ENCODE measurements at regions not wholly inside any gene's neighbourhood (a gene's known extent, or its start where the extent isn't known, plus 50 kb on each side); places are given as distances from the start of the nearest gene placed in this dataset.

DNA sequence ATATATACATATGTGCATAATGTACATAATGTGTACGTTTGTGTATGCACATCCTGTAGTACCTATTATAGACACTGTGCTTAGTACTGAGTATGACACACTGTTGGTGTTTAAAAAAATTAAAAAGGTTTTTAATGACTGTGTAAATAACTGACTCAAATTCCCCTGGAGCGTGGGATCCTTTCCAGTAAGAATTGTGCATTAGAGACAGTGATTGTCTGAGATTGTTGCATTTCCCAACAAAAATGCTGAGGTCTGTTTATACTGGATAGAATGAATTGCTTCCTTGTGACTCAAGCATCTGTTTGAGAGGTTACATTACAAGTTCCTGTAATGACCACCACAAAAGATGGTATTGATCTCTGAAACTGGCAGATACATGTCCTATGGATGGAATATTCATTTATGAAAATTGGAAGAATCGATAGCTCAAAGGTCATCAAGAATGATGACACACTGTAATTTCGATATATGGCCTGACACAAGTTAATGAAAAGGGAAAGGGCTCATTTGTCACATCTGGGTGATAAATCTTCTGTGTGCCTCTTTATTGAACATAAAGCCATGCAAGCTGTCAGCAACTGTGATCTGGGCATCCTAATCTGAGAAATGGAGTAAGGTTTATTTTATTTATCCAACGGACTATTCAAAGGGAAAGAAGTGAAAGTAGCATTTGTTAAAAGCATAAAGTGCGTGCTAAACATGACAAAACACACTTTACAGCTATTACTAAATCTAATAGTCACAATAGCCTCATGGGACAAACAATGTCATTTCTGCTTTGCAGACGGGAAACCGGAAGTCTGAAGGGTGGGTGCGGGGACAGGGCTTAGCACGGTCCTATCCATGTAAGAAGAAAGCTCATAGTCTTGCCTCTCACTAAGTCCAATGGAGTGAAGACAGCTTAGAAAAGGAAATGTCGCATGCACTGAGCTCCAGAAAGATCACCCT lies 228.8 kb downstream of the CDH11 start:
- no peak for DNase-seq (ENCODE audit: low spot score)

DNA sequence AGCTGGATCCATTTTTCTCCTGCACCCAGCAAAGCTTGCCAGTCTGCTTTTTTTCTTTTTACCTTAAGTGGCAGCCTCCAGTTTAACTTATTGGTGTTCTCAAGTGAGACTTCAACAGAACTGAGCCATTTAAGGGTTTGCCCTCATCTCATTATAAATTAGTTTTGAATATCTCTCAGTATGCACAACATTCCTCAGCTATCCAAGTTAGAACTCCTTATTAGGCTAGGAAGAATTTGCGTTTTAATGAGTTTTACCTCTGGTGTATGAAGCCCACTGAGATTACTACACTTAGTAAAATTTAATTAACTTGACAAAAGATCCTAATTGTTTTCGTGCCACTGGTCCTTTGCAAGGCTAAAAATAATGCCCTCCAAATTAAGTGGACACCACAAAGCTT lies 232.4 kb downstream of the CDH11 start:
- DNase-seq (ENCODE audit: low spot score), result no peak

DNA sequence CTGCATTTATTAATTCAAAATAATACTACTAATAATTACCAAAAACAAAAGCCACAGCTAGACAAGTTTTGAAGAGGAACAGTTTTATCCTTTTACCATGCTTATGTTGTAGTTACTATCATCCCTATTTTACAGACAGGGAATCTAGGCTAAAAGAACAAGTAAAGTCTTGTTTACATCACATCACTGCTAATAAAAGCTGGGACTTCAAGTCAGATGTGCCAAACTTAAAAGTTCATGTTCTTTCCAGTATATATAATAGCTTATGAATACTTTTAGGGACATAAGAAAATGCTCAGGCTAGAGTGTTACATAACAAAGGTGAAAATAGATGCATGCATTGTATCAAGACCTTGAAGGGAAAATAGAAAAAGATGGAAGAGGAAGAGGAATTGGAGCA lies 234.2 kb downstream of the CDH11 start:
- DNase-seq (ENCODE audit: low spot score), result no peak

DNA sequence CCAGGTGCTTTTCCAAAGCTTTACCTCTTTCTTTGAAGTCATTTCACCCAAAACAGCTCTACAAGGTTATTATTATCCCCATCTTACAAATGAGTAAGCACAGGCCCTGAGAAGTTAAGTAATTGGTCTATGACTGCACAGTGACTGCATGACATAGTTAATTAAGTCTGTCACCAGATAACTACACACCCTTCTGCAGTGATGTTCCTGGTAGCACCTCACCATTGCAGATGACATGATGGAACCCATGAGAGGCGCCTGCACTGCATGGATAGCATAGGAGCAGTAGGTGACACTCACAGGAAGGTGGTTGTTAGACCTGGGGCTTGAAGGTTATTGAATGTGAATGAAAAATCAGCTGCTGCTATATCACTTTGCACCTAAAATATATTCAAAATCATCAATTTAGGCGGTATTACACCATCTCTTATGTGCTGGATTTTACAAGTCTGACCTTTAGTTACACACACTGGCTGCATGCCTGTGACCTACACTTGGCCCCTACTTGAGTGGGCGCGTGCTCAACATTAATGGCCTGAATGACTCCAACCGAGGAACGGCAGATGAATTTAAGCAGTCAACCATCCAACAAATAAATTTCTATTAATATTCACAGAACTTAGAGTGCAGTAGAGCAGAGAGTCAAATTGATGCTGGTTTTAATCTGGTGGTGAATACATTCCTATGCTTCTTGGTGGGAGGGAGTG lies 239.6 kb downstream of the CDH11 start:
- no peak for DNase-seq (ENCODE audit: low spot score)

DNA sequence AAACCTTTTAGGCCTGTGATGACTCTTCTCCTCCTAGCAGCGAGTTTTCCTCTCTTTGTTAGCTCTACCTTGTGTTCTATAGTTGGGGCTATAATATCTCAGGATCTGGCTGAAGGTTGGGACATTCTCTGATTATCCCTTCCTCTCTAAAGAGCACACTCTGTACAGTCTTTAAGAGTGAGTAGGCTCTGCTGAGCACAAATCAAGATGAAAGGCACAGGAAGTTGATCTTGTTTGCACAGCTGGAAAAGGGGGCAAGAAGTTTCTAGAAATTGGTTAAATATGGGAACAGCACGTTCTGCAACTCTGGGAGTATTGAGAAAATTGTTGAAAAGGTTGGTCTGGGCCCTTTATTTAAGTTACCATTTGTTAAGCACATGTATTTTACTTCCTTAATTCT lies 240.9 kb downstream of the CDH11 start:
- DNase-seq (ENCODE audit: low spot score), result no peak

DNA sequence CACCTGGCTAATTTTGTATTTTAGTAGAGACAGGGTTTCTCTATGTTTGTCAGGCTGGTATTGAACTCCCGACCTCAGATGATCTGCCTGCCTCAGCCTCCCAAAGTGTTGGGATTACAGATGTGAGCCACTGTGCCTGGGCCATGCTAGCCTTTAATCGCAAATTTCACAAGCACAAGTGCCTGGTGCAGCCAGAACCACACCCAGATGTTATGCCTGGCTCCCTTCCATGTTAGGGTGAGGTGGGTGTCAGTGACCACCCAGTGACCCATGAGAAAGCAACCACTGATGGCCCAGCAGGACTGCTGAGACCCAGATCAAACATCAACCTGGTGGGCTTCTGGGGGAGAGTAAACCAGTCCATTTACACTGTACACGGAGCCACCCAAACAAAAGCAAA lies 241.9 kb downstream of the CDH11 start:
- DNase-seq (ENCODE audit: low spot score), result no peak

DNA sequence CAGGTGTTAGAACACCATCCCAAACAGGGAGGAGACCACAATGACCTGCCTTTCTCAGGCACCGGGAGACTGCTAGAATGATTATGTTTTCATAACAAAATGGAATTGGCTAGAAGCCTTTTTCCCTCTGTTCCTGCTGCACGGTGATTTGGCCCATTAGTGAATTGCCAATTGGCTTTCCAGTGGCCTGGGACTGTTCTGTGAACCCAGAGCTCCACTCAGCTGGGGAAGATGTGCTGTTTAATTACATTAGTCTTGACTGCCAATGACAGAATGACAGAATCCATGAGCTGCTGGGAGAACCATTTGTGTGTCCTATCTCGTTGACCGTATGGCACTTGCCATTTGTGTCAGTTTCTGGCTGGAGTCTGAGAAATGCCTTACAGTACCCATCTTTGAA lies 242.9 kb downstream of the CDH11 start:
- no peak for DNase-seq (ENCODE audit: low spot score)

DNA sequence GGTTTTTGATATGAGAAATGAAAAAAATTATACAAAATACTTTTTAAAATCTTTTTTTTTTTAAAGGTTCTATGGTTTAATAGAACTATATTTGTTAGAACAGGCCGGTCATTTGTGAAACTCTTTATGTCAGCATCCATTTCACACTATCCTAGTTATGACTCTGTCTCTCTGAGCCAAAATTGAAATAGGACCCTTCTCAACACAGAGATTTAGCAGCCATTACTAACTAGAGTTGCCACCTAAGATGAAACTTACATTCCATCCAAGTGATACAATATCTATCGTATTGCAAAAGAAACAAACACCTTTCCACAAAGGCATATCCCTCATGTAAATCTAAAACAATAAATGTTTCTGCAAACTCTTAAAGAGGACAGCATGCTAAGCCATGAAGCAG lies 249.8 kb downstream of the CDH11 start:
- DNase-seq (ENCODE audit: low spot score), result no peak

DNA sequence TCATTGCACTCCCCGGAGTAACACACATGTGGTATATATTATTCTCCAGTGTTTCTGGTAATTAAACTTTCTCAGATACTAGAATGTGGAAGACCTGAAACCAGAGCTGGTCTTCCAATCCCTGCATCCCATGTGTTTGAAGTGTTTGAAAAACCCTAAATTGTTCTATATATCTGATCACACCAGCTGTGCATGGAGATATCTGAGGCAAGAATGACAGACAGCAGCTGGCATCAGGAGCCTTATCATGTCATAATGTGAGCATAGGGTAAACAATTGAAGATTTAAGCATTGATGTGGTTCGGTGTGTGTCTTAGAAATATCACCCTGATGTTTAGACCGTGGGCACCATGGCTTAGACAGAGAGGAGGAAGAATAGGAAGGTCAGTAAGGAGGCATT lies 251.0 kb downstream of the CDH11 start:
- DNase-seq (ENCODE audit: low spot score), result no peak

DNA sequence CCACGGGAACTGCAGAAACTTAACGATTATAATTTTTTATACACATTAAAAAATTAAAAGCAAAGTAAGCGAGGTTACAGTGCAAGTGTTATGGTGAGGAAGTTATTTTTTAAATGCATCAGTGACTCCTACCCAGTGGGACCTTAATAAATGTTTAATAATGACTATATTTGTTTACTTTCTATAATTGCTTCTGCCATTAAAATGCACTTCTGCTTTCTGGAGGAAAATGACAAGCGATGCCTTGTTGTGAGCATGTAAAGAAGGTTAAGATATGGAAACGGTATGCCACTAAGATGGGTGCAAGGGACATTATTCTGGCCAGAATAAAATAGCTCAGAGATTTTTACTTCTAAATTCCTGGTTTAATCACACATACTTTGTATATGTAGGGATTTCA lies 252.1 kb downstream of the CDH11 start:
- no peak for DNase-seq (ENCODE audit: low spot score)

DNA sequence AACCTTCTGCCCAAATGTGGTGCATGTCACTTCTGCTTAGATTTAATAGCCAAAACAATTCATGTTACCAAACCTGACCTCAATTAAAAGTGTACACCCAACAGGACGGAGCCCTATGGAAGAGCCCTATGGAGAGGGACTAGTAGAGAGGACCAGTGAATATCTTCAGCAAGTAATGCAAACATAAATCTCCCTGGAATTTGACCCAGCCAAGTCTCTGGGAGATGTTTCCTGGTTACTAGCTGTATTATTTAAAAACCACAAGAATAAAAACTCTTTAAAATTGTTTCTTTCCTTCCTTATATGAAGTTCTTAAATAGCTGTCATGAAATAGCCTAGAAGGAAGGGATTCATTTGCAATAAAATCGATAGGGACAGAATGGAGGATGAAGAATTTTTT lies 255.8 kb downstream of the CDH11 start:
- no peak for DNase-seq (ENCODE audit: low spot score)

DNA sequence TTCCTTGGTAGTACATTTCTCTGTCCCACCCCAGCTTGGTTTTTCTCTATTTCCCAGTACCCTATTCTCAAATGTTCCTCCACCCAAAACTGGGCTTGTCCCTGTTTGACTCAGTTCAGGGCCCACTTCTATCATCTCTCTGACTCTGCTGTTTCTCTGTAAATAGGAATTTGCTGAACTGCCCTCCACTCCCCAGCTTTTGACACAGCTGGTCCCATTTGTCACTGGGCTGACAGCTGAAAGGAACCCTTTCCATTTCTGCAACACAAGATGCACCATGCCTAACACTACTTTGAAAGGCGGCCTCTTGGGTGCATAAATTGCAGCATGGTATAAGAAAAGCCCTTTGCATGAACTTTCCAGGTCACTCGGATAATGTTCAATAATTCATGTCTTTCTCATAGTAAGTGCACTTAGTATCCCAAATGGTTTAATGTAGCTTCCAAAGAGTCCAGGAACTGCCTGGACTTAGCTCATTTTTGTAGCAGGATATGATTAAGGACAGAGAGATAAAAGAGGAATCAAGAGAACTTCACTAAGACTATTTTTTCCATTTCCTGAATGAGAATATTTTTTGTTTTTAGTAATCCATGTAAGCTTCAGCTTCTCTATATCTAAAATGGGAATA lies 256.7 kb downstream of the CDH11 start:
- DNase-seq (ENCODE audit: low spot score), result no peak

DNA sequence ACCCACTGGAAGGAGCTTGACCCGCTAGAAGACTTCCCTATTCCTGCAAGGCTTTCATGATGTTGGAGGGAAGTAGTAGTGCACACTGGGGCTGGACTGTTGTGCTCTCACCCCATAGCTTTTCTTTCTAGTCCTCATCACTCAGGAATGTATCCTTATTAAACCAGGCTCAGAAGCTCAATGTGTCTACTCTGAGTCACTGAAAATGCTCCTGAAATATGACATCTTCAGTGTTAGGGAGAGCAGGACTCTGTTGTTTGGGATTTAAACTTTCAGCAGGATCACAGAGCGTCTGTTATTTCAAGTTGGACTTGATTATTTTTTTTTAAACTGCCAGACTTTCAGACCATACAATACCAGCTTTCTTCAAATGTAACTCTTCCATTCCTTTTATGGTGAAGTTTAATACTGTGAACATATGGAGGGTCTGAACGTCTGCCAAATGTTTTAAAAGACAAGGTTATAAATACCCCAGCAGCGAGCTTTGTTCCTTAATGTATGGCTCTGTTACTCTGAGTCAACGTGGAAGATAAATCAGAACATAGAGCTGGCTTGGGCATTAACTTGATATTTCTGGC lies 257.5 kb downstream of the CDH11 start:
- DNase-seq (ENCODE audit: low spot score), result no peak

DNA sequence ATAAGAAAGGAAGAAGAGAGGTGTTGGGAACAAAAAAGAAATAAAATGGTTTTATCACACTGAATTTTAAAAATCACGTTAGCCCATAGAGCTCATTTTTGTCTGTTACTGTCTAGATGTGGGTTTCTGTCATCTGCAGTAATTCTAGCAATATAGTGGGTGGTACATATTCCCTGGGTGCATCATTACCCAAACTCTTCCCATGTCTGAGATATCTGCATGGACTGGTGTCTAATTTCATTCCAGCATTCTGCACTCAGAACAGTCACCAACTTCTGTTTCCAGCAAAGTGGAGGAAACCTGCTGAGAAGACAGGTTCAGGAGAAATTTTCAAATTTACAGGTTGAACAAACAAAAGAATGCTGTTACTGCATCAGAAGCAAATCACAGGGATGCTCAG lies 263.8 kb downstream of the CDH11 start:
- no peak for DNase-seq (ENCODE audit: low spot score)

DNA sequence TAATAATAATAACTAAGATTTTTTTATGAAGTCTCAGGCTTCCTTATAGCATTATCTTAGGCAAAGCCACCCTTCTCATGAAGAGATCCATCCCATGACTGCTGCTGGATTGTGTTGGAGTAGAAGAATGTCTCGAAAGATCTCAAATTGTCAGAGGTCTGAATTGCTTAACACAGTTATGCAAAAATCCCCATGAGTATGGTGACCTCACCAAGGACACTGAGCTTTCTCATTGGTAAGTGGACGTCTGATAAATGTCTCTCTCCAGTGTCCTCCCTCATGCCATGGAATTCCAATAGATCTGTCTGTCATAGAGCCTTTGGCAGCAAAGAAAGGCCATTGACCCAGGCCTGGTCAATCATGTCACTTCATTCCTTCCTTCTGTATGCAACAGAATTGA lies 264.5 kb downstream of the CDH11 start:
- DNase-seq (ENCODE audit: low spot score), result no peak

DNA sequence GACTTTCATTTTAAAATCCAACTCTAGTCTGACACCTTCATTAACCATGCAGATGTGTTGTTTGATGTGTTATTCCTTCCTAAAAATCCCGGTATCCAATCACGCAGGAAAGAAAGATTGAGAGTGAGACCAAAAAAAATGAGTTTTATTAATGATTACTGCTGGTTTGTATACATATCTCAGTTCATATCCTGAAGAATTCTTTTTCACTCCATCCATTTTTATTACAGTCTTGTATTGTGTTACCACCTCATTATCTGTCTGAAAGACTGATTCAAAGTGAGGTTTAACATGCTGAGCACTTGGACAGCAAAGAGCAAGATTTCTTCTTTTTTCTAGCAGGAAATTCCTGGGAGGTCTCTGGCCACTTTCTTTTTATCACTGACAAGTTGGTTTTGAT lies 268.3 kb downstream of the CDH11 start:
- no peak for DNase-seq (ENCODE audit: low spot score)

DNA sequence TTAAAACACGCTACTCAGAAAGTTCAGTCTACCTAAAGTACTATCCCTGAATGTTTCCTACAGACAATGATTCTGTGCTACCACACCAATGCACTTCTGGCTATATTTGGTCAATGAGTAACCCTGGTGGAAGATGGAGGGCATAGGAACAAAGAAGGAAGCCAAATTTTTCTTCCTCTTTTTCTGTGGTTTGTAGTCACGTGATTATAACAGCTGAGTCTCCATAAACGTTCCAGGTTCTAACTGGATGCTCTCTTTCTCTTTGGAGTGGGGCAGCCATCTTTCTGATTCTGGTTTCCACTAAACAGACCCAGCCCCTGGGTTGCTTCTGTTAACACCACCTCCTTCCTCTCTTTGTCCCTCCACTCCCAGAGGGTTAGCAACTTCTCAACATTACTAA lies 274.9 kb downstream of the CDH11 start:
- DNase-seq (ENCODE audit: low spot score), result no peak

DNA sequence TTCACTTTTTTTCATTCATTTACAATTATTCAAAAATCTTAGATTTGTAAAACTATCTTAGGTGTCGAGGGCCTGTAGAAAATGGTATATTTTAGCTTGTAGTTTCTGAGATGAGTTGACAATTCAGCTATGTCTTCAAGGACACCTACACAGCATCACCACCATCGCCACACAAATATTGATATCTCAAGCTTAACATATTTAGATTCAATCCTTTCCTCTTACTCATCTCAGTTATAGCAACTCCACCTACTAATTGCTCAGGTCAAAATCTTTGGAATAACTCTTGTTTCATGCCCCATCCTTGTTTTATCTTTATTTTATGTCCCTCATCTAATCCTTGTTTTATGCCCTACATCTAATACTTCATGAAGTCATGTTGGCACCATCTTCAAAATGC lies 276.8 kb downstream of the CDH11 start:
- no peak for DNase-seq (ENCODE audit: low spot score)

DNA sequence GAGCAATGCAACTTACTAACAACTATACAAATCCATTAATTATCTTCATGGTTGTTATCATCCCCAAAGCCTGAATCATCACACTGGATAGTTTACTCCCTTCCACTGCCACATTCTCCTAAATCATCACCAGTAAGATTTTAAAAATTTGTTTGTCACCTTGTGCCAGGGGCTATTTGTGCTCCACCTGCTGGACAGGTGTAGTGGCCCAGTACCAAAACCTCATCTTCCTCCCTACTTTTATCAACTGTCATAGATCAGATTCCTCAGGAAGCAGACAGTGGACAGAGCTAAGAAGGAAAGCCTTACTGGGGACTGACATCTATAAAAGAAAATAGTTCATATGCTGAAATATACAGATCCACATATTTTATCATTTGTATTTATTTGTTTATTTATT lies 280.4 kb downstream of the CDH11 start:
- no peak for DNase-seq (ENCODE audit: low spot score)

DNA sequence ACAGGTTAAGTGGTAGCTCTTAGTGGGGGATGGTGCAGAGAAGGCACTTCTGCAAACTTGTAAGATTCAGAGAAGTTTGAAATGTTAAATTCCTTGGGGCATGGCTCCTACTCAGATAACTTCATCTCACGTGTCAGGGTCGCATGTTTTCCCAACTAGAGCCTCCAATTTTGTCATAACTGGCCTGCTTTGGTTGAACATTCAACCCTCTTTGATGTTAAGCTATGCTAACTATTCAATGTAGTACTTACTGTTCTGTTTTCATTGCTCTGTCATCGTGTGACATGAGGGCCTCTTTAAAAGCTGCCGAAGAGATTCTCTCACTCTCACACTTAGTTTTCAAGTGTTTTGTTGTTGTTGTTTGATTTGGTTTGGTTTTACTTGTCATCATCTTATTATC lies 280.8 kb downstream of the CDH11 start:
- no peak for DNase-seq (ENCODE audit: low spot score)

DNA sequence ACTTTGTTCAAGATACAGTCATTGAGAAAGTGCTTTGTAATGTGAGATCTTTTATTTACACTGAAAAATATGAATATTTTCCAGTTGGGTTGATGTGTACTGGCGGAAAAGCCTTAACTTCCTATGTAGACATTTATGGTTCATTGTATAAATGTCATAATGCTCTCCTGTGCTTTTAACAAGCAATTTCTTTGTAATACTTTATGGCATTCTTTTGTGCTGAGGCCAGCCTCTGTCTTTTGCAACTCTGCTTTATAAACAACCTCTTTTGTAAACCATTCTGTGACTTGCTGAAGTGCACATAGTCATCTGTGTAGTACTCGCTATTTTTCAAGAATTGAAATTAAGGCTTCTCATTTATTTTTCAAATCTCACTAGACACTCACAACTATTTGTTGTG lies 291.2 kb downstream of the CDH11 start:
- DNase-seq (ENCODE audit: low spot score), result no peak

DNA sequence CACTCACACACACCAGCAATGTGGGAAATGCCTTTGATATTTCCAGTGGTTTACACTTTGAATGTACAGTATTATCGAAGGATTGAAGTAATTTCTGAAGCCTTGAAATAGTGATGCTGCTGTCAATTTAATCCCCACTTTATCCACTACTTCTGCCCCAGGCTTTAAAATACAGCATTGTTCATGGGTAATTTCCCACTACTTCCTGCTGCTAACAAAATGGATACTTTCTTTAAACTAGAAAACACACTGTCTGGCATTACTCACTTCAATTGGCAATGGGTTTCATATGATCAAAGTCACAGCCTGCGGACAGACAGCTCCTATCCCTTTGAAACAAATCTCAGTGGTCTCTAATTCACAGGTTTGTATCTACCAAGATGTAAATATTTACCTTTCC lies 292.2 kb downstream of the CDH11 start:
- no peak for DNase-seq (ENCODE audit: low spot score)

DNA sequence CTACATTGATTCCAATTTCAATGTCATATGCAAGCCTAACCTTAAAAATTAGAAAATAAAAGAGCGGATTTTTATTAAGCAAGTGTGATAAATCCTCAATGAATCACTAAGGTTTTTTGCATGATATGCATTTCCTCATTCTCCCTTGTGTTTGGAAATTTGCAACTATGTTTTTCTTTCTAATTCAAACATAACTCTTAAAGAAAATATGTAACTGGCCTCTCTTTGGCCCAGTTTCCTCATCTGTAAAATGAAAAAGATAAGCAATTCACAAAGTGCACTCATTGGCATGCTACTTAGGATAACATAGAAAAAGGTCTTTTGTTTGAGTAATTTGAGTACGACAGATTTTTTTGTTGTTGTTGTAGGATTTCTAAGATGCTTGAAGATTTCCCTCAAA lies 295.5 kb downstream of the CDH11 start:
- no peak for DNase-seq (ENCODE audit: low spot score)

All from HuH-7 (cell line).